ENCODE measurements at regions not wholly inside any gene's neighbourhood (a gene's known extent, or its start where the extent isn't known, plus 50 kb on each side); places are given as distances from the start of the nearest gene placed in this dataset.

DNA sequence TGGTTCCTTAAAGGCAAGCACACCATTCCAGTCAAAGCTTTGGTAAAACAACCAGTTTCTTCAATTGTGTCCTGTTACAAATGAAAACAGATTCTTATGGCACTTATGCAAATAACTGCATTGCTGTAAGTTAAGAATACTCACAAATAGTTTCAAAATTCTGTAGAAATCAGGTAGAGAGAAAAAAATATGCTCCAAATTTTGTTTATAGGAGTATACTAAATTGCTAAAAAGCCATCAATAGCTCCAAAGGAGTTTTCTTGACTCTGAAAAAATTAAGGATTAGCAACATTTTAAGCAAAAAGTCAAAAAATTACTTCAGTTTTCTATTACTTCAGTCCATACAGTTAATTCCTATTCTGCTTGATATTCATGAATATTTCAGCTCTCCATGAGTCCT, 51.3 kb upstream of the KAT6B start:
- Histone ChIP-seq H3K9me3 (ENCODE audit: control insufficient read depth, low read length) (peaks cover 56% of the 10 kb centered on the region), H3K27me3 (ENCODE audit: control insufficient read depth, insufficient read depth, low read length, poor library complexity, severe bottlenecking) (no peaks in the 10 kb centered on the region), H3K4me1 (ENCODE audit: control insufficient read depth, insufficient read depth, low read length) (no peaks in the 10 kb centered on the region), H3K36me3 (ENCODE audit: control insufficient read depth, insufficient read depth, low read length) (no peaks in the 10 kb centered on the region), H3K27ac (ENCODE audit: low read depth, low read length) (no peak overlapping the region), H3K4me3 (ENCODE audit: low read length) (peak overlapping the region; percentile 22), H3K9ac (ENCODE audit: extremely low read depth, low read length, poor library complexity, severe bottlenecking) (no peak overlapping the region)
- Mint-ChIP-seq H3K27me3 (ENCODE audit: insufficient read depth) (no peaks in the 10 kb centered on the region), H3K9me3 (peaks cover 53% of the 10 kb centered on the region), H3K27ac (no peak overlapping the region), H3K4me1 (peaks cover 4% of the 10 kb centered on the region), H3K36me3 (ENCODE audit: low read depth) (peaks cover 6% of the 10 kb centered on the region), H3K4me3 (no peak overlapping the region)
- DNase-seq: no peak
- TF ChIP-seq, protein P1, sequence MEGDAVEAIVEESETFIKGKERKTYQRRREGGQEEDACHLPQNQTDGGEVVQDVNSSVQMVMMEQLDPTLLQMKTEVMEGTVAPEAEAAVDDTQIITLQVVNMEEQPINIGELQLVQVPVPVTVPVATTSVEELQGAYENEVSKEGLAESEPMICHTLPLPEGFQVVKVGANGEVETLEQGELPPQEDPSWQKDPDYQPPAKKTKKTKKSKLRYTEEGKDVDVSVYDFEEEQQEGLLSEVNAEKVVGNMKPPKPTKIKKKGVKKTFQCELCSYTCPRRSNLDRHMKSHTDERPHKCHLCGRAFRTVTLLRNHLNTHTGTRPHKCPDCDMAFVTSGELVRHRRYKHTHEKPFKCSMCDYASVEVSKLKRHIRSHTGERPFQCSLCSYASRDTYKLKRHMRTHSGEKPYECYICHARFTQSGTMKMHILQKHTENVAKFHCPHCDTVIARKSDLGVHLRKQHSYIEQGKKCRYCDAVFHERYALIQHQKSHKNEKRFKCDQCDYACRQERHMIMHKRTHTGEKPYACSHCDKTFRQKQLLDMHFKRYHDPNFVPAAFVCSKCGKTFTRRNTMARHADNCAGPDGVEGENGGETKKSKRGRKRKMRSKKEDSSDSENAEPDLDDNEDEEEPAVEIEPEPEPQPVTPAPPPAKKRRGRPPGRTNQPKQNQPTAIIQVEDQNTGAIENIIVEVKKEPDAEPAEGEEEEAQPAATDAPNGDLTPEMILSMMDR (conservative IDR thresholded peaks at IDR 0.05): no peak
